ENCODE measurements at regions not wholly inside any gene's neighbourhood (a gene's known extent, or its start where the extent isn't known, plus 50 kb on each side); places are given as distances from the start of the nearest gene placed in this dataset.

DNA sequence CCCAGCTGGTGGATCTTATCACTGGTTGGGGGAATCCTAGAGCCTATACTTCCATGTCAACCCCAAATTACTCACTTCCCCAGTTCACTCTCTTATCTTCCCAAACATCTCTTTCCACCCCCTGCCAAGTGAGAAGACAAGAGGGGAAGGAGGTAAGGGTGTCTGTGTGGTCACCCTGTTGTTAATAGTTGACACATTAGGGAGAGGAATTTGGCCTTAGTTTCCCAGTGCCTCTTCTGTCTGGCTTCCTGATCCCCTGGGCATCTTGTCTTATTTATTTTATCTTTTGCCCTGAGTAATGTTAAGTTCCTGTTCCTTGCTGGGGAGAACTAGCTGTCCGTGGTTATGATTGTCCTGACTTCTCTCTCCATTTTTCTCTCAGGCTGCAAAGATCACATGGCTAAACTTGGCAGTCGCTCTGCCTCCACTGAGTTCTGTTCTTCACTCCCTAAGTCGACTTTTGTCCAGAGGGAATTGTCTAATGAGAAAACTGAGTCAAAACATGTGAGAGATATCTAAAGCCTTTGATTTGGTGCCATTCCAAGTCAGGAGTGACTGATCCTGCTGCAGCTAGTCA lies 157.1 kb upstream of the SYT6 start:
- intact Hi-C loops (cut with DNase I; ENCODE audit: low total_unique reads) = loop anchor here (2.0 kb wide), 1 partner anchor 38 kb away; no protein-coding TSS in a partner anchor
- H3K36me3 ChIP-seq = no peaks in the 10 kb centered on the region
- no peak overlapping the region for H3K4me3 ChIP-seq
- H3K27me3 ChIP-seq = no peaks in the 10 kb centered on the region
- H3K9me3 ChIP-seq = no peaks in the 10 kb centered on the region
- no peak for DNase-seq (ENCODE audit: low spot score in 2 of 2)
- no peaks in the 10 kb centered on the region for H3K4me1 ChIP-seq
- H3K27ac ChIP-seq = peak overlapping the region in 1 of 2 donors; percentile 12
- TF ChIP-seq CTCF (IDR thresholded peaks at IDR 0.05) (no peak), POLR2A (IDR thresholded peaks at IDR 0.05) (no peak), POLR2AphosphoS5 (IDR thresholded peaks at IDR 0.05) (no peak)

DNA sequence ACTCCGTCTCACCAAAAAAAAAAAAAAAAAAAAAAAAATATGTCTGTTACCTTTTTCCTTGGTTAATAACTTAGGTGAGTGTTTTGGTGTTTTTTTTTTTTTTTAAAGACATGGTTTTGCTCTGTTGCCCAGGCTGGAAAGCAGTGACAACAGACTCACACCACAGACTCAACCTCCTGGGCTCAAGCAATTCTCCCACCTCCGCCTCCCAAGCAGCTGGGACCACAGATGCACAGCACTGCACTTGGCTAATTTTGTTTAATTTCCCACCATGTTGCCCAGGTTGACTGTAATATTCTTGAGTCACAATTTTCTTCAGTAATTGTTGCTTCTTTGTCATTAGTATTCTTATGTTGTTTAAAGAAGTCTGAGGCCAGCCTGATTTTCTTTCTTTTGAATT lies 149.2 kb upstream of the SYT6 start:
- Histone ChIP-seq H3K27me3 (no peaks in the 10 kb centered on the region), H3K4me1 (no peaks in the 10 kb centered on the region), H3K36me3 (no peaks in the 10 kb centered on the region), H3K9me3 (no peaks in the 10 kb centered on the region), H3K4me3 (no peak overlapping the region), H3K27ac (no peak overlapping the region)
- no peak for DNase-seq (ENCODE audit: low spot score in 2 of 2)
- intact Hi-C loops (cut with DNase I; ENCODE audit: low total_unique reads) = no loop called here
- TF ChIP-seq POLR2AphosphoS5 (IDR thresholded peaks at IDR 0.05) = no peak

- Histone ChIP-seq H3K9me3 (no peaks in the 10 kb centered on the region), H3K4me3 (peak overlapping the region in 1 of 3 donors; percentile 15), H3K4me1 (no peaks in the 10 kb centered on the region), H3K27ac (peak overlapping the region in 1 of 2 donors; percentile 12), H3K27me3 (no peaks in the 10 kb centered on the region), H3K36me3 (no peaks in the 10 kb centered on the region)
- intact Hi-C loops (cut with DNase I; ENCODE audit: low total_unique reads) = no loop called here
- DNase-seq (ENCODE audit: low spot score in 2 of 2) = no peak
- no peak for TF ChIP-seq POLR2AphosphoS5 (IDR thresholded peaks at IDR 0.05)
- TF ChIP-seq CTCF (IDR thresholded peaks at IDR 0.05) = peak in 1 of 3 donors; percentile 12
These were observed 145.8 kb upstream of the SYT6 start for GRCh38 chr1:114299331-114299975.

DNA sequence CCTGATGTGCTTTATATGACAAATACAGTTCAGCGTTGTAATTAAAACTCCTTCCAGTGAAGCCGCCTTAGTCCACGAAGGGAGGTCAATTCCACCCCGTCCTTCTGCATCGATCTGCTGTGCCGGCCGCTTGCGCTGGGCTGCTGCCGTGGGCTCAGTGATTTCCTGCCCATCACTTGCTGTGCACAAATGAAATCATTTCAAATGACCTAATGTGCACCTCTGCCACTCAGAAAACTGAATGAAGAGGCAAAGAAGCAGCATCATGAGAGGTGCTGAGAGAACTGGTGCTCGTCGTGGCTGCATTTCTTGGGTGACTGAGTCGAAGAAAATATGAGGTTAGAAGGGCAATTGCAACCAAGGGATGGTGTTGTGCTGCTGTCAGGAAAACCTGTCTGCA lies 144.3 kb upstream of the SYT6 start:
- TF ChIP-seq POLR2A (IDR thresholded peaks at IDR 0.05) = no peak
- TF ChIP-seq POLR2AphosphoS5 (IDR thresholded peaks at IDR 0.05) = no peak
- no peak for TF ChIP-seq CTCF (IDR thresholded peaks at IDR 0.05)
- no peak for DNase-seq (ENCODE audit: low spot score in 2 of 2)
- Histone ChIP-seq H3K4me3 (no peak overlapping the region), H3K27me3 (no peaks in the 10 kb centered on the region), H3K4me1 (no peaks in the 10 kb centered on the region), H3K9me3 (no peaks in the 10 kb centered on the region), H3K27ac (no peak overlapping the region), H3K36me3 (no peaks in the 10 kb centered on the region)
- intact Hi-C loops (cut with DNase I; ENCODE audit: low total_unique reads) = no loop called here

DNA sequence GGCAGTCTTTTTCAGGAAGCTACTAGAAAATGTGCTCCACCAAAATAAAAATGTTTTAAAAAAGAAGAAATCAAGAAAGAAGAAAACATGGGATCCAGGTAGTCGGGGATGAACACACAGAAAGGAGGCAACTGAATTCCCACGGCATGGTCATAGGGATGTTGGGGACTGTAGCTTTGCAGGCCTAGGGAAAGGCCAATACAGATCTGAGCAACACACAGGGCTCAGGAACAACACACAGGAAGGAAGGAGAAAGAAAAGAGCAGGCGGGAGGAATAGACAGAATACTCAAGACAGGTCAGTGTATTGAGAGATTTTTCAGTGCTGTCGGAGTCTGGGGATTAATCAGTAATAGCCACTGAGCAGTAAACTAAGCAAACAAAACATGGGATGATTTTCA lies 142.7 kb upstream of the SYT6 start:
- no peaks in the 10 kb centered on the region for H3K36me3 ChIP-seq
- no peaks in the 10 kb centered on the region for H3K4me1 ChIP-seq
- TF ChIP-seq POLR2A (IDR thresholded peaks at IDR 0.05) (no peak), CTCF (IDR thresholded peaks at IDR 0.05) (no peak), POLR2AphosphoS5 (IDR thresholded peaks at IDR 0.05) (no peak)
- H3K27me3 ChIP-seq = no peaks in the 10 kb centered on the region
- no peaks in the 10 kb centered on the region for H3K9me3 ChIP-seq
- no peak for DNase-seq (ENCODE audit: low spot score in 2 of 2)
- H3K4me3 ChIP-seq = no peak overlapping the region
- H3K27ac ChIP-seq = no peak overlapping the region
- intact Hi-C loops (cut with DNase I; ENCODE audit: low total_unique reads) = no loop called here
